Lower leg skin (tissue), 3 donors: ENCODE measurements at regions not wholly inside any gene's neighbourhood (a gene's known extent, or its start where the extent isn't known, plus 50 kb on each side); places are given as distances from the start of the nearest gene placed in this dataset.

Experiments used
- CTCF ChIP-seq, 3 donors: fragments of 450-650 bp; IDR thresholded peaks; one replicate each; pipeline ENCODE4 v1.5.1; 2016; ENCODE audit warnings: antibody characterized with exemption in 3 of 3, mild to moderate bottlenecking in 3 of 3, moderate library complexity in 2 of 3
- POLR2A ChIP-seq, 2 donors: fragments of 450-650 bp; IDR thresholded peaks; one replicate each; pipeline ENCODE4 v1.6.1; 2016 to 2017; ENCODE audit warnings: antibody characterized with exemption in 2 of 2, mild to moderate bottlenecking in 1 of 2, moderate library complexity in 1 of 2

- TF ChIP-seq CTCF (IDR thresholded peaks at IDR 0.05): no peak
- no peak for TF ChIP-seq POLR2A (IDR thresholded peaks at IDR 0.05)
Measured at GRCh38 chr7:16172366-16172765, 249.0 kb downstream of the CRPPA start.
